ENCODE measurements at regions not wholly inside any gene's neighbourhood (a gene's known extent, or its start where the extent isn't known, plus 50 kb on each side); places are given as distances from the start of the nearest gene placed in this dataset.

DNA sequence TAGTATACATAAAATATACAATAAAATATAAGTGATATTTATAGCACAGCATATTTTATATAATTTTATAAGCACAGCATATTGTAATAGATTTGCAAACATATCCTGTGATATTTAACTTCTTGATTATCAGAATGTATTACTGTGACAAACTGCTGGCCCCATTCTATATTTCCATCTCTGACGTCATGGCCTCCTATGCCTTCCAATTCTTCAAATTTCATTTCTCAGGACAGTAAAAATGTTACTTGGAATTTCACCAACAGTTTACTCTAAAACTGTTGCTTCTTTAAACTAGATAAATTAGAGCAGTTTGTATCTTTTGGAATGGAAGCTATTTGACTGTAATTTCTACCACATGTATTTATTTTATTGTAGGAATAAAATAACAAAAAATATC, 102.5 kb upstream of the SLC25A13 start:
- DNase-seq (ENCODE audit: low read depth, low spot score) (no peak), FAIRE-seq (no peak)
- Histone ChIP-seq H3K27me3 (ENCODE audit: control insufficient read depth in 2 of 2, insufficient read depth in 2 of 2, low read length in 2 of 2) (no peaks in the 10 kb centered on the region), H3K27ac (ENCODE audit: insufficient read depth, low read depth, low read length) (no peak overlapping the region), H2AFZ (ENCODE audit: low read depth, low read length) (no peak overlapping the region), H3K79me2 (ENCODE audit: control insufficient read depth, insufficient read depth, low read length) (no peaks in the 10 kb centered on the region), H3K9me3 (replicated peaks; ENCODE audit: control insufficient read depth, insufficient read depth, low read length) (no peaks in the 10 kb centered on the region), H3K4me1 (ENCODE audit: control insufficient read depth, extremely low read depth, insufficient read depth, low read length) (no peaks in the 10 kb centered on the region), H3K36me3 (ENCODE audit: control insufficient read depth in 2 of 2, extremely low read depth in 1 of 2, insufficient read depth in 2 of 2, low read length in 2 of 2) (no peaks in the 10 kb centered on the region), H3K4me3 (replicated peaks in 1 of 3; ENCODE audit: insufficient read depth in 1 of 3, low read depth in 1 of 3, low read length in 3 of 3) (no peak overlapping the region), H4K20me1 (replicated peaks; ENCODE audit: control insufficient read depth, extremely low read depth, insufficient read depth, low read length) (no peaks in the 10 kb centered on the region), H3K9me1 (replicated peaks; ENCODE audit: control insufficient read depth, extremely low read depth, insufficient read depth, low read length) (no peaks in the 10 kb centered on the region), H3K9ac (replicated peaks; ENCODE audit: extremely low read depth, insufficient read depth, low read length) (no peak overlapping the region), H3K4me2 (ENCODE audit: insufficient read depth, low read length) (no peak overlapping the region)
- ChIA-PET POLR2A (no interaction called here), CTCF (interaction anchor here (1.7 kb wide), 1 partner anchor 10 kb away, joined by 3 read pairs; no protein-coding TSS in a partner anchor)
- dilution Hi-C loops (cut with MboI; ENCODE audit: extremely low pct_ligation_motif_present, low sequenced_read_pairs), result no loop called here
- TF ChIP-seq GATA2 (IDR thresholded peaks at IDR 0.05; ENCODE audit: insufficient read depth, insufficient read length, low read depth, low read length) (no peak), JUN (IDR thresholded peaks at IDR 0.05; ENCODE audit: borderline replicate concordance, insufficient read depth, insufficient read length, low read depth) (no peak), MYC (IDR thresholded peaks at IDR 0.05; ENCODE audit: low read depth, low read length) (no peak), FOS (IDR thresholded peaks at IDR 0.05; ENCODE audit: borderline replicate concordance, insufficient read depth, low read length) (no peak), CTCF (IDR thresholded peaks at IDR 0.05; ENCODE audit: extremely low read depth in 1 of 2, insufficient read depth in 1 of 2, low read depth in 1 of 2, low read length in 2 of 2) (no peak), POLR2A (IDR thresholded peaks at IDR 0.05; ENCODE audit: low read depth, low read length) (no peak), EZH2 (IDR thresholded peaks at IDR 0.05; ENCODE audit: borderline replicate concordance, low read depth, low read length, severe bottlenecking) (no peak), POLR2AphosphoS5 (IDR thresholded peaks at IDR 0.05; ENCODE audit: insufficient read depth, low read depth, low read length) (no peak), MAX (IDR thresholded peaks at IDR 0.05; ENCODE audit: insufficient read depth, insufficient read length) (no peak)
- intact Hi-C loops (cut with micrococcal nuclease), result no loop called here
- BruUV-seq (replicated peaks), result no TSS peak
